HG03064 (cell line): ENCODE measurements at regions not wholly inside any gene's neighbourhood (a gene's known extent, or its start where the extent isn't known, plus 50 kb on each side); places are given as distances from the start of the nearest gene placed in this dataset.
"Not testable (repeated sequence)": the region's sequence is repeated elsewhere in the genome, so short reads cannot be mapped to it uniquely, and the experiment has no call there.

Source experiments
- ATAC-seq: cut with Tn5 transposase; IDR thresholded peaks from one replicate; pipeline ENCODE4 v1.9.1; 2021; ENCODE audit warnings: low read depth; ENCODE audit not compliant: unreplicated experiment

DNA sequence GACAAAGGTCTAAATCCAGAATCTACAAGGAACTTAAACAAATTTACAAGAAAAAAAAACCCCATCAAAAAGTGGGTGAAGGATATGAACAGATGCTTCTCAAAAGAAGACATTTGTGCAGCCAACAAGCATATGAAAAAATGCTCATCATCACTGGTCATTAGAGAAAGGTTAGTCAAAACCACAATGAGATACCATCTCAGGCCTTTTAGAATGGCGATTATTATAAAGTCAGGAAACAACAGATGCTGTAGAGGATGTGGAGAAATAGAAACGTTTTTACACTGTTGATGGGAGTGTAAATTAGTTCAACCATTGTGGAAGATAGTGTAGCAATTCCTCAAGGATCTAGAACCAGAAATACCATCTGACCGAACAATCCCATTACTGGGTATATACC is 518.9 kb upstream of the CCDC54 start:
- not testable (repeated sequence) for ATAC-seq

DNA sequence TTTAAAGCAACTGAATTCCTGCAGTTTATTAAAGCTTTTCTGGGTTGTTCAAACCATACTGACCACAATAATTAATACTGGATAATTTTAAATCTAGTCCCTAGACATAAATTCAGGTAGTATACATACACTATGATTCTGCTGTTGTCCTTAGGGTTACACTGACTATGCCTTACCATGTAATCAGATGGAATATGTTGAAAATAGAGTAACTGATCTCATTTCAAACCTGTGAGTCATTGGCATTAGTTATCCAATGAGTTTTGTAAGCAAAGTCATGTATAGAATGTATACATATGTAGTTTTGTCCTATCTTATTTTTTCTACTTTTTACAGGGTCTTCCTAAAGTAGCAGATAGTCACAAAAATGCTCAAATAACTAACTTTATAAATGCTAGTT is 517.1 kb upstream of the CCDC54 start:
- no peak for ATAC-seq

DNA sequence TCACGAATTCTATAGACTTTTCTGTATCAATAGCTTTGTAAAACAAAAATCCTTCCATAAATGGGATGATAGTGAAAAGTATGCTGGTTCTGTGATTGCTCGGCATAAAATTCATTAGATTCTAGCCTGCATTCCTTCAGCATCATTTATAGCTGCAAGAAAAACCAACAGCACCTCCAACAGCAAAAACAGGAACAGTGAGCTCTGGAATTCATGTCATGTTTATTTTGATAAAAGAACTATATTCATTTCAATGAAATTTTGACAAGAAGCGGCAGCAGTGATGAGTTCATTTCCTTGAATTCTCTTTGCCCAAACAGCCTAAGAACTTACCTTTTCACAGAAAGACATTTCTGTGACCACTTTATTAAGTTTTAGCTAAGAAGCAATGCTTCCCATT is 515.2 kb upstream of the CCDC54 start:
- no peak for ATAC-seq

DNA sequence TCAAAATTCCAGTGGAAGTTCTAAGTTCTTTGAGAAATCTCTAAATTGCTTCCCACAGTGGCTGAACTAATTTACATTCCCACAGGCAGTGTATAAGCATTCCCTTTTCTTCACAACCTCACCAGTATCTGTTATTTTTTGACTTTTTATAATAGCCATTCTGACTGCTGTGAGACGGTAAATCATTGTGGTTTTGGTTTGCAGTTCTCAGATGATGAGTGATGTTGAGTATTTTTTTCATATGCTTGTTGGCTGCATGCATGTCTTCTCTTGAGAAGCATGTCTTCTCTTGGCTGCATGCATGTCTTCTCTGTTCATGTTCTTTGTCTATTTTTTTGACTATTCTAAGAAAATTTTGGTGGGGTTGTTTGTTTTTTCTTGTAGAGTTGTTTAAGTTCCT is 499.6 kb upstream of the CCDC54 start:
- no peak for ATAC-seq

DNA sequence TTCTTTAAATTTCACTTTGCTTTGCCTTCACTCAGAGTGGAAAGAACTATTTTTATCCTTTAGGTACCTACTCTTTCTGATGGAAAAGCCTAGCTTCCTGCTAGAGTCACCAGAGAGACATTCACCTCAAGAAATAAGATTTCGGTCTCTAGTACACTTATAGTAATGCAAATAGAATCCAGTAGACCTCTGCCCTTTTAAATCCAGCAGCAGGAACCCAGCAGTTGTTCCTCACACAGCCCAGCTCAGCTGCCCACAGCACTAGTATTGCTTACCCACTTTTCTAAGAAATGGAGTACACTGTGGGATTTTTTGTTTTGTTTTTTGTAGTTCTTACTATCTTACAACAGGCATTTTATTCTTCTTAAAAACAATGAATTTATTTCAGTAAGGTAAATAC is 497.0 kb upstream of the CCDC54 start:
- no peak for ATAC-seq

DNA sequence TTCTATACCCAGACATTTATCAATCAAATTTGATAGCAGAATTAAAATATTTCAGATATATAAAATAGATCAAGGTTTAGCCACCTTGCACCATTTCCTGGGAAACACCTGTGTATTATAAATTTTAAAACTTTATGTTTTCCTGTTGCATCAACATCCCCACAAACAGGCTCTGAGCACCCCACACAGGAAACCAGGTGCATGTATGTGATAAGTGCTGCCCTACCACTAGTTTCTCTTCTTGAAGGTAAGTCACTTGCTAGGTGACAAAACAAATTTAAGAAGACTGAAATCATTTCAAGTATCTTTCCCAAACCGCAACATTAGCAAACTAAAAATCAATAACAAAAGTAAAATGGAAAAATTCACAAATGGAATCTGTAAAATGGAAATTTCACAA is 496.1 kb upstream of the CCDC54 start:
- ATAC-seq, result no peak

DNA sequence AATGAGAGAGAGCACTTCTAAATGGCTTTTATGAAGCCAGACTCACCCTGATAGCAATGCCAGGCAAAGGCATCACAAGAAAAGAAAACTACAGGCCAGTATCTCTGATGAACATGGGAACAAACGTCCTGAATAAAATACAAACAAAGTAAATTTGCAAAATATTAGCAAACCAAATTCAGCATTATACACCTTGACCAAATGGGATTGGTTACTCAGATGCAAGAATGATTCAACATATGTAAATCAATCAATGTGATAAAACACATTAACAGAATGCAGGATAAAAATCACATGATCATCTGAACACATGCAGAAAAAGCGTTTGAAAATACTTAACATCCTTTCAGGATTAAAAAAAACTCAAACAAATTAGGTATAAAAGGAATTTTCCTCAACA is 494.9 kb upstream of the CCDC54 start:
- no peak for ATAC-seq

DNA sequence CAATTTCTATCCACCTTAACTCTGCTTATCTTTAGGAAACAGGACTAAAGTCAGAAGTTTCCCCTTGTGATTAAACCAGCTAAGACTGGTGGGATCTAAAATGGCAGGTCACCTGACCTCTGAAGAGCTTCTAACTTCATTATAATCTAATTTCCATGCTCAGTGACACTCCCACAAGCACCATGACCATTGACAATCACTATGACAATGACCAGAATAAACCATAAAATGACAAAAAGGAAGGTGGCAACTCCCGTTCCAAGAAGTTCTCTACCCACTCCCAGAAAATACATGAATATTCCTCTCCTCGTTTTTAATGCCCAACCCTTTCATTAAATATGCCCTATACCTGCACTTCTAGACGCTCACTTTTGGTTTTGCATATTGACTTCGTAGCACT is 471.2 kb upstream of the CCDC54 start:
- no peak for ATAC-seq

DNA sequence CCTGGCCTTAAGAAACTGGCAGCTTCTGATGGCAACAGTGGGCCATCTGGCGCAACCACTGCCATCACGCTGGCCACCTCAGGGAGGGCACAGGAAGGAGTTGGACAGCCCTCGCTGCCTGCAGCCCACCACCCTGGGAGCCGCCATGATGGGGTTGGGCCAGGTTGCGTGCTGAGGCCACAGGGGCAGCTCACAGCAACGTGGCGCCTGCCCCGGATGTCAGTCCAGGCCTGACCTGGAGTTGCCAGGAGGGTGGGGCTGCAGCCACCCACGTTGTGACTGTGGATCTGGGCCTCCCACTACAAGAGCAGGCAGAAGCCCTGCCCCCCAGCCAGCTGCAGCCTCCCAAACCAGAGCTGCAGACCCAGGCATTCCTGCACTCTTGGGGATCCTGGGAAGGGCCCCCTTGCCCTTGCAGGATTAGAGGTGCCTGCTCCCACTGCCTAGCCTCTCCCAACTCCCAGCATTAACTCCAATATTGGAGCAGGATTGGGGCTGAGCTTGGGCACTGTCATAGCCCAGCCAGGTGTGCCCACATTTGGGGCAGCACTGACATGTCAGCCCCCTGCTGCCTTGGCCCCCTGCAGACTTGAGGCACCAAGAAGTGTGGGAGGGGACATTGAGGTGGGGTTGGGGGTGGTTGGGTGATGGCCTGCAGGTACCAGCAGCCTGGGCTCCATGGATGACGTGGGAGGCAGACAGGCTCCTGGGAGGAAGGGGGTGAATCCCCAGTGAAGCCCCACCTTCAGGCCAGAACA is 468.9 kb upstream of the CCDC54 start:
- ATAC-seq, result no peak

DNA sequence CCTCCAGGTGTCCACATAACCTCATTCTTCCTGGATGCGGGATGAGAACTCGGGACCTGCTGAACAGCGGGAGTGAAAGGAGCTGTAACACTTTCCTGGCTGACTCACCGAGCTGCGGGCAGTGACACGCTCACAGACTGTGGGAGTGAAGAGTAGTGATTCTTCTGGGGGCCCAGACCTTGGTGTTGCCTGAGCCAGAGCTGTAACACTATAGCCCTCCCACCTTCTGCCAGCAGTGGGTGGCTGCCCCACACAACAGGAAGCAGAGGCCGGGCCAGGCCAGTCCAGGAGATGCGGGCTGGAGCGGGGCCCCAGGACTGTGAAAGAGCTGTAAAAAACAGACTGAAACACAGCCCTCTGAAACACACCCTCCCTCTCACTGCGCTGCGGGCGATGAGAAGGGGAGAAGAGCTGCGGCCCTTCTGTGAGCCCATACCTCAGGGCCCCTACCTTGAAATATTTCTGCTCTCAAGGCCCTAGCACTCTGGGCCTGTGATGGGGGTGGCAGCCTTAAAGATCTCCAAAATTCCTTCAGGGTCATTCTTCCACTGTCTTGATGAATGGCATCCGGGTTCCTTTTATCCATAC is 464.0 kb upstream of the CCDC54 start:
- no peak for ATAC-seq

DNA sequence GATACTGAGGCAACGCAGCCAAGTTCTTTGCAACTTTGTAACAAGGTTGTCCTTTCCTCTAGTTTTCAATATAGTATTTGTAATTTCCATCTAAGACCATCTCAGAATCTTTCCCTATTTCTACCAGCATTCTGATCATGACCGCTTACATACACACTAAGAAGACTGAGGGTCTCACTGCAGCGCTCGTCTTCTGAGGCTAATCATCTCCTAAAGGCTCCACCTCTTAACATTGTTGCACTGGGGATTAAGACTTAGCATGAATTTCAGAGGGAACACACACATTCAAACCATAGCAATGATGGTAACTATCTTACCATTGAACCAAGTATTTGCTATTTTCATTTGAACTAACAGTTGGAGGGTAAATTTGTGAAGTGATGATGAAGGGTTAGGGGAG is 463.3 kb upstream of the CCDC54 start:
- ATAC-seq, result no peak

DNA sequence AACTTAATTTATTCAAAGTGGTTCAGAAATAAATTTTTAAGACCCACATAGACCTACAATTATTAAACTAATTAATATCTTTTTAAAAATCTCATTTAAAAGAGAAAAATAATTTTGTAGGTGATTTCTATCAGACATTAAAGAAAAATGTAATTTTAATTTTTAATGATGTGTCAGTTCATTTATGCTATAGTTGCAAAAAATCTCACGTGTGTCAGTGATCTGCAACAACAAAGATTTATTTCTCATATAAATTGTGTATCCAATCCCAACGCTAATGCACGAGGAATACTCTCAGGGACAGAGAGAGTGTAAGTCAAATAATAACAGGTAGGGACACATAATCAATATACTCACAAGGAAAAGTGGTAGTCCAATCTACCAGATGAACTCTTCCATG is 456.6 kb upstream of the CCDC54 start:
- ATAC-seq, result no peak

DNA sequence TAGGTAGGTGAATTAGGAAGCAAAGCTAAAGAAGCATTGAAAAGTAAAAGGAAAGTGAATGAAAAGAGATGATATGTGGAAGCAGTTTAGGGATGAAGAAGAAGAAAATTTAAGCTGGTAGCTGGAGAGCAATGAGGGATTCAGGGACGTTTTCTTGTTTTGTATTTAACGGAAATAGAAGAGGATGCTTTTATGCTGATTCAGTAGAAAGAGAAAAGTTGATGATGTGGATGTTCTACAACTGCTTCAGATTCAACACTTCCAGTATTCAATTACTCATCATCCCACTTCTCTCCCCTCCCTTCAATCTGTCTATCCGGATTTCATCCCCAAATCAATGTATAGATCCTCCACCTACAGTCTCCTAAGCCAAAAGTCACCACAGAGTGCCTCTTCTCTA is 448.2 kb upstream of the CCDC54 start:
- no peak for ATAC-seq

DNA sequence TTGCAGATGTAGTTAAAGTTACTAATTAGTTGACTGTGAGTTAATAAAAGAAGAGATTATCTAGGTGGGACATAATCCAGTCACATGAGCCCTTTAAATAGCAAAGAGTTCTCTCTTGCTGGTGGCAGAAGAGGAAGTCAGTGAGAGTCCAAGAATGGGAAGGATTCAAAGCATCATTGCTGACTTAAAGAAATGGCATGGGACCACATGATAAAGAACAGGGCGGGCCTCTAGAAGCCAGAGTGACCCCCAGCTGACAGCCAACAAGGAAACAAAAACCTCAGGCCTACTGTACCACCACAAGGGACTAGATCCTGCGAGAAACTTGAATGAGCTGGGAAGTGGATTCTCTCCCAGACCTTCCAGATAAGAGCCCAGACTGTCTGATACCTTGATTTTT is 447.2 kb upstream of the CCDC54 start:
- ATAC-seq, result no peak

DNA sequence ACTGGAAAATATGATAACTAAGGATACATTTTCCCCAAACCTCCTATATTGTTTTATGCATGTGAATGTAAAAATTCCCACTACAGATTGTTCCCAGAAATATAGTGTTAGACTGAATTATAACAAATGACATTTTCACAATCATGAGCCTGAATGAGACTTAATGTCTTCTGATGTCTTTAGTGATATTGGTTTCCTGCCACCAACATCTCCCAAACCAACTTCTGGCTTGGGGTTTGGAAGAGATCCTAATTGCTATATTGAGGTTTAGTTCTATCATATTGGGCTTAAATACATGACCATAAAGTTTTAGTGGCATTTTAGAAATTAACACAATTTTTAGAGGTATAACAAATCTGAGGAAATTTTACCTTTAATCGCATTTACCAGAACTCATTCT is 445.3 kb upstream of the CCDC54 start:
- no peak for ATAC-seq

DNA sequence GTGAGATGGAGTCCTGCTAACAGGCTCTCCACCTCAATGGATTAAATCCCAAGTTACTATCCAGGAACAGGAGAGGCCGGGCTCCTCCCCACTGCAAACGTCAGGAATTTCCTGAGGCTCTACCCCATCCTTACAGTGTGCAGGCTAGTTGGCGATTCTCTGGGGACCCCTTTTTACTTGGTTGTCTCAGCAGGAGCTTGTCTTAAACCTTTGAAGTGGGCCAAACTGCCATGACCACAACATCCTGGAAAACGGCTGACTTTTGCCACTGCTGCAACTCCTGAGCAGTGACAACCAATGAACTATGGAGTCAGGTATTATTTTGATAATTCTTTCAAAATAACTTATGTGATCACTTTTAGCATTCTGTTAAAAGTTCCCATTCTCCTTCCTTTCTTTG is 440.9 kb upstream of the CCDC54 start:
- ATAC-seq, result no peak

DNA sequence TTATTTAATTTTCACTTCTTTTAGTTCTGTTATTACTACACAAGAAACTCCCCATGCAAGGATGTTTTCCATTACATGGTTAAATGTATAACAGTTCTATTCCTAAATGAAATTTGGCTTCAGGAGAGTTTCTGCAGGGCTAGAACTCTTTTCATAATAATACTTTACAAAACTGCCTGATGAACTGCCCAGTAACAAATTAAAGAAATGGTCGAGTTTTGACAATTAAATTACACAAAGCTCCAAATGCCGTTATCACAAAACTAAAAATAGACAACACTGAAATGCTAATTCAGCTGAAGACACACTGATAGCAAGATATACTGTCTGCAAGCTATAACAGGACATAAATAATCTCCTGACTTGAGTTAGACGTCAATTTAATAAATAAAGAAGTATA is 435.2 kb upstream of the CCDC54 start:
- ATAC-seq, result no peak

DNA sequence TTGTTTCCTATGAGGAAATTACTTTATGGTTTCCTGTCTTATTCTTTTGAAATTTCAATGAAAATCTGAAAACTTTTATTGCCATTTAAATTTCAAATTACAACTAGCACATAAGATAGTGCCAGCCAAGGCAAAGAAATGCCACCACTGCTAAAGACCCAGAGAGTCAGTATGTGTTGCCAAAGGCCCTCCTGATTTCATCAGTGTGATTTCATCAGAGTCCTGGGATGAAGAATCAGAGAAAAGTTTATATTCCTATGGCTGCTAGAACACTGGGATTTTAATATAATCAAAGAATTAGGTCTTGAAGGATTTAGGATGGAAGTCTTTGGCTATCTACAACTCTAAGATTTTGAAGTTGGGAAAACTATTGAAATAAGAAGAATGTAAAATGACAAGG is 434.2 kb upstream of the CCDC54 start:
- no peak for ATAC-seq

DNA sequence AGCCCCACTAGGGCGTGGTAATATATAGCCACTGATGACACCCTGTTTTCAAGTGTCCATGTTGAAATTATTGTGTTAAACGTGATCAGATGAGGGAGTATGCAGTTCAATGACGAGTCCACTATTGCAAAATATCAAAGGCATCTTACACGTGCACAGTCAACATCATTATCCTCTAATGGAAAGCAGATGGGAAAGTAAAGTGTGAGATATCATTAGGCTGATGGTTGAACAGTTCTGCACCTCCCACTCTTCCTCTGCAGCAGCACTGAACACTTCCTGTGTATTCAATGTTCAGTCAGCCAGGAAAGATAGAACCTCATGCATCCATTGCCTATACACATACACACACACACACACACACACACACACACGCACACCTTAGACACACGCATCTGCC is 431.8 kb upstream of the CCDC54 start:
- ATAC-seq, result no peak

DNA sequence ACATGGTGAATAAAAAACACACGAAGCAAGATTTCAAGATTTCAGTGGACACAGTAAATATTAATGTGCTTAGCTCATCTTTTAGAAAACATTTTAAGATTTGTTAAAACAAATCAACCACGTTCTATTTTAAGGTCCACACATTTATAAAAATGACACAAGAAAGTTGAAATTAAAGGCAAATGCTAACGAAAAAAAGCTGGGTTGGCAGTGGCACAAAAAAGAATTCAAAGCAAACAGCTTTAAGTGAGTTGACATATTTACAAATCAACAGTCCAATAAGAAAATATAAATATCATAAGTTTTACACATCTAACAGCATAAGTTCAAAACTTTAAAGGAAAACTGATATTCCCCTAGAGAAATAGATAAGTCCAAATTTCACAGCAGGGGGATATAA is 430.4 kb upstream of the CCDC54 start:
- no peak for ATAC-seq

DNA sequence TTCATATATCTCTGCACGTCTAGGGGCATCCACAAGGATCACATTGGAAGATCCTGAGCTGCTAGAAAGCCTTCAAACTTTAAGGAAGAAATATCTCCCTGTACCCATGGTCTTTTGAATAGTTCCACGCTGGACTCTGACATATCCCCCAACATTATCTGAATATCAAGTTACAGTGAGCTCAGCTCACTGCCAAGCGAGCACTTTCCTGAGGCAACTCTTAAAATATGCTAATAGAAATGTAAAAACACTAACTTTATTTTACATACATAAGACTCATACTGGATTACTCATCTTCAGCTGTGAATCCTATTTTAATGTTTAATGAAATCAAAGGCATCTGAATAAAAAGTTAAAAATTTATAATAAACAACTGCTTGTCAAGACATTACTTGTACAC is 420.2 kb upstream of the CCDC54 start:
- no peak for ATAC-seq

DNA sequence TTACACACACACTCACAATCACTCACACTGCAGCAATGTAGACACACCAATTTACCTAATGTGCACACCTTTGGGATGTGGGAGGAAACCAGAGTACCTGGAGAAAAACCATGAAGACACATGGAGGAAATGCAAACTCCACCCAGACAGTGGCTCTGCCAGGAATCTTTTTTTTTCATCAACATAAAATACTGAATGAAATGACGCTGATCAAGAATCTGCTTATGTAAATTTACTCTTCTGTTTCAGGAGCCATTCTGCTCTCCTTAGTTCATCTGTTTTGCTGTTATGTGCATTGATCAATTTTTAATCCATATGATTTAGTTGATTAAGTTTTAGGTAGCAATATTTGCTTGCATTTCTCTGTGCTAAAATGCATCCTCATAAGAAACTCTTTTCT is 414.2 kb upstream of the CCDC54 start:
- ATAC-seq, result no peak

DNA sequence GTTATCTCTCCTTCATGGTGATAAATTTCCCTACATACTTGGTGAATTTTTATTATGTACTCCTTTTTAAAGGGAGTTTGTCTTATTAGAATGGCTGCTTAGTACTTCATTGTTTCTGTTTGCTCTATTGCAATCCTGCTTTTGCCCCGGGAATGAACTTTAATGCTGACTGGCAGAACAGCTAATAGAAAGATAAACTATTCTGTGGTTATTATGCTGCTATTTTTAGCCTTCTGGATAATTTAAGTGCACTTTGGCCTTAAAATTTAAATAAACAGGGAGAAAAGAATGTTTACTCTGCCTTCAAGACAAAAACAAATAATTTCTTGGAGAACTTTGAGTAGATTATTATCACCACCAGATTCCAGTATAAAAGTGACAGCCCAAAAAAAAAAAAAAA is 413.8 kb upstream of the CCDC54 start:
- no peak for ATAC-seq
